Stomach (tissue), 8 donors: ENCODE measurements at regions not wholly inside any gene's neighbourhood (a gene's known extent, or its start where the extent isn't known, plus 50 kb on each side); places are given as distances from the start of the nearest gene placed in this dataset.
"Not testable (repeated sequence)": the region's sequence is repeated elsewhere in the genome, so short reads cannot be mapped to it uniquely, and the experiment has no call there.

ENCODE experiments used
- DNase-seq, 2 donors: peaks; one replicate each; pipeline versions ENCODE4 v3.0.0 to v3.0.0-alpha.2; 2013 to 2019
- H3K27ac ChIP-seq, 5 donors: fragments of 200-600 bp in 4 of 5; sonication (generic) in 4 of 5; one replicate each; pipeline ENCODE4 v1.5.1; 2013 to 2019; ENCODE audit warnings: mild to moderate bottlenecking in 1 of 5, moderate library complexity in 1 of 5
- H3K27me3 ChIP-seq, 3 donors: fragments of 200-600 bp; sonication (generic); one replicate each; pipeline ENCODE4 v1.5.1; 2017 to 2019; ENCODE audit warnings: mixed run types in 1 of 3
- H3K36me3 ChIP-seq, 4 donors: fragments of 200-600 bp; sonication (generic); 1 replicate in 3 of 4; 2 replicates in 1 of 4; pipeline ENCODE4 v1.5.1; 2016 to 2019
- H3K4me1 ChIP-seq, 4 donors: fragments of 200-600 bp; sonication (generic); one replicate each; pipeline ENCODE4 v1.5.1; 2016 to 2019
- H3K4me3 ChIP-seq, 4 donors: fragments of 200-600 bp; sonication (generic) in 3 of 4; one replicate each; pipeline ENCODE4 v1.5.1; 2016 to 2019; ENCODE audit warnings: mild to moderate bottlenecking in 1 of 4
- H3K9me3 ChIP-seq, 4 donors: fragments of 200-600 bp; sonication (generic); one replicate each; pipeline ENCODE4 v1.5.1; 2016 to 2019
- CTCF ChIP-seq, 7 experiments: fragments of 450-650 bp in 4 of 7; fragments of 200-600 bp in 3 of 7; sonication (generic) in 3 of 7; IDR thresholded peaks; one replicate each; pipeline ENCODE4 v1.5.1; 2016 to 2019; ENCODE audit warnings: antibody characterized with exemption in 7 of 7, control low read depth in 2 of 7, mild to moderate bottlenecking in 1 of 7
- EP300 ChIP-seq: sonication (generic); formaldehyde crosslinking; IDR thresholded peaks from one replicate; pipeline ENCODE4 v1.6.1; 2017; ENCODE audit warnings: antibody characterized with exemption
- POLR2A ChIP-seq, 4 donors: fragments of 450-650 bp; IDR thresholded peaks; one replicate each; pipeline ENCODE4 v1.6.1; 2016; ENCODE audit warnings: antibody characterized with exemption in 4 of 4, control low read depth in 2 of 4, mild to moderate bottlenecking in 1 of 4, moderate library complexity in 1 of 4
- POLR2AphosphoS5 ChIP-seq, 3 donors: sonication (generic); formaldehyde crosslinking; IDR thresholded peaks; one replicate each; pipeline ENCODE4 v1.6.1; 2016; ENCODE audit warnings: antibody characterized with exemption in 3 of 3
- WGBS, 5 donors: extraction: QIAGEN DNeasy Blood & Tissue Kit in 3 of 5; methylation state at CpG; one replicate each; pipeline versions ENCODE4 v1.1.5 to v1.1.7; 2013 to 2018; 5-methylcytosine and 5-hydroxymethylcytosine counted together
- intact Hi-C: fragments of 100-400 bp; cut with DNase I; formaldehyde crosslinking; loops from one replicate; pipeline ENCODE4 v1.15.1; 2023; ENCODE audit warnings: low total_unique reads
- donor health status: healthy with polysubstance abuse.
- donor health status: Bipolar disorder and iron deficiency.
- donor health status: healthy.

GRCh38 chr2:105517814-105518705 is 119.2 kb upstream of the FHL2 start:
- no peaks in the 10 kb centered on the region for H3K36me3 ChIP-seq
- 68 to 91% (median 74%) methylated on average over 5 to 8 of the region's 8 CpGs for WGBS, 5 donors
- no peaks in the 10 kb centered on the region for H3K27me3 ChIP-seq
- TF ChIP-seq EP300 = no peak
- peak; percentile 29 to 70 (median 41) for TF ChIP-seq POLR2AphosphoS5 (IDR thresholded peaks at IDR 0.05)
- no peak for TF ChIP-seq POLR2A (IDR thresholded peaks at IDR 0.05)
- intact Hi-C loops = no loop called here
- peaks cover 24 to 46% (median 40%) of the 10 kb centered on the region in 4 donors for H3K4me1 ChIP-seq
- peak; percentile 39 to 96 for DNase-seq
- H3K4me3 ChIP-seq = no peak overlapping the region
- H3K9me3 ChIP-seq = no peaks in the 10 kb centered on the region
- H3K27ac ChIP-seq = peak overlapping the region; percentile 43 to 76 (median 58)

DNA sequence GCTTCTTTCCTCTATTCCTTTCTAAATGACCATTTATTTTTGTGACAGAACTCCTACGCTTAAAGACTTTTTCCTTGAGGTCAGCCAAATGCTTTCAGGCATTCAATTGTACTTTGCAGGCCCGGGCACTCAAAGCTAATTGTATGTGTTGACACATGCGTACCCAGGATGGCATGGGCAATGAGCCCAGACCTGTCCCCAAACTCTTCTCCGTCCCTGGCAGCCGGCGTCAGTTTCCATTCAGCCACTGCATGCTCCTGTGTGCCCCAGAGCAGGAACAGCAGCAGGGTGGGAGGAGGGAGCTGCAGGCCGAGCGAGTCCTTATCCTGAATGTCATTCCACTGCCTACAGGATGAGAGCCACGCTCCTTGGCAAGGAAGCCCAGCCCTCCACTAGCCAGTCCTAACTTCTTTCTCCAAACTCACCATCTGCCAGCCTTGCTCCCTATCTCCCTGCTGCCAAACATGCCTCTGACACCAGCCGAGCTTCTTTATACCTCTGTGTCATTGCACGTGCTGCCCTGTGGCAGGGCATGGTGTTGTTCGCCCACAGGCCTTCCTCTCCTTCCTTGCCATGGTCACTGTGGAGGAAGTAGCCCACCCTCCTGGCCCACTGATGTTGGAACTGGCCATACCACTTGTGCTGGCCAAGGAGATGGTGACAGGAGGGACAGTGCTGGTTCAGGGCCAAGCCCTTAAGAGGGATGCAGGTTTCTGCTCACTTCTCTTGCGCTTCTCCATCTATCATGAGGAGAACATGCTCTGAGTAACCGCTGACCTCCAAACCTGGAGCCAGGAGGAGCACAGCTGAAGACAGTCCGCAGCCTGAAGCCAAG is 116.9 kb upstream of the FHL2 start:
- H3K4me1 ChIP-seq = peaks cover 24 to 46% (median 40%) of the 10 kb centered on the region in 4 donors
- peak; percentile 27 to 93 for DNase-seq
- H3K27me3 ChIP-seq = no peaks in the 10 kb centered on the region
- no peak for TF ChIP-seq POLR2A (IDR thresholded peaks at IDR 0.05)
- peak; percentile 42 to 65 (median 59) for TF ChIP-seq POLR2AphosphoS5 (IDR thresholded peaks at IDR 0.05)
- no peaks in the 10 kb centered on the region for H3K9me3 ChIP-seq
- H3K36me3 ChIP-seq = no peaks in the 10 kb centered on the region
- H3K27ac ChIP-seq = peak overlapping the region in 3 of 5 donors; percentile 24 to 27 (median 27)
- no peak overlapping the region for H3K4me3 ChIP-seq
- intact Hi-C loops = no loop called here
- 44 to 60% (median 54%) methylated on average over 15 of the region's 15 CpGs for WGBS, 5 donors

- intact Hi-C loops = no loop called here
- TF ChIP-seq POLR2A (IDR thresholded peaks at IDR 0.05) (no peak), CTCF (IDR thresholded peaks at IDR 0.05) (no peak), EP300 (no peak), POLR2AphosphoS5 (IDR thresholded peaks at IDR 0.05) (no peak)
- Histone ChIP-seq H3K36me3 (no peaks in the 10 kb centered on the region), H3K4me1 (peaks cover 24 to 47% (median 41%) of the 10 kb centered on the region in 4 donors), H3K4me3 (no peak overlapping the region), H3K9me3 (no peaks in the 10 kb centered on the region), H3K27me3 (no peaks in the 10 kb centered on the region), H3K27ac (no peak overlapping the region)
- no peak for DNase-seq
- 72 to 89% (median 79%) methylated on average over 6 of the region's 6 CpGs for WGBS, 5 donors
Measured at GRCh38 chr2:105514576-105514975, 115.7 kb upstream of the FHL2 start.

GRCh38 chr2:105510761-105511528 is 112.1 kb upstream of the FHL2 start:
- Histone ChIP-seq H3K27me3 (no peaks in the 10 kb centered on the region), H3K9me3 (no peaks in the 10 kb centered on the region), H3K4me3 (no peak overlapping the region), H3K4me1 (peaks cover 8 to 21% (median 13%) of the 10 kb centered on the region in 4 donors), H3K27ac (peak overlapping the region in 3 of 5 donors; percentile 45 to 56 (median 52)), H3K36me3 (no peaks in the 10 kb centered on the region)
- no peak for DNase-seq
- intact Hi-C loops = no loop called here
- WGBS, 5 donors = 64 to 83% (median 77%) methylated on average over 4 of the region's 4 CpGs
- TF ChIP-seq EP300 (no peak), POLR2AphosphoS5 (IDR thresholded peaks at IDR 0.05) (peak in 1 of 3 donors; percentile 14)

GRCh38 chr2:105509269-105510086 is 110.6 kb upstream of the FHL2 start:
- WGBS, 5 donors = 65 to 83% (median 73%) methylated on average over 6 of the region's 6 CpGs
- DNase-seq = no peak
- Histone ChIP-seq H3K9me3 (no peaks in the 10 kb centered on the region), H3K27me3 (no peaks in the 10 kb centered on the region), H3K4me3 (no peak overlapping the region), H3K27ac (no peak overlapping the region), H3K4me1 (peaks cover 0 to 10% (median 1%) of the 10 kb centered on the region in 4 donors), H3K36me3 (no peaks in the 10 kb centered on the region)
- no peak for TF ChIP-seq POLR2A (IDR thresholded peaks at IDR 0.05)
- TF ChIP-seq CTCF (IDR thresholded peaks at IDR 0.05) = no peak
- no peak for TF ChIP-seq POLR2AphosphoS5 (IDR thresholded peaks at IDR 0.05)
- TF ChIP-seq EP300 = no peak
- intact Hi-C loops = no loop called here

DNA sequence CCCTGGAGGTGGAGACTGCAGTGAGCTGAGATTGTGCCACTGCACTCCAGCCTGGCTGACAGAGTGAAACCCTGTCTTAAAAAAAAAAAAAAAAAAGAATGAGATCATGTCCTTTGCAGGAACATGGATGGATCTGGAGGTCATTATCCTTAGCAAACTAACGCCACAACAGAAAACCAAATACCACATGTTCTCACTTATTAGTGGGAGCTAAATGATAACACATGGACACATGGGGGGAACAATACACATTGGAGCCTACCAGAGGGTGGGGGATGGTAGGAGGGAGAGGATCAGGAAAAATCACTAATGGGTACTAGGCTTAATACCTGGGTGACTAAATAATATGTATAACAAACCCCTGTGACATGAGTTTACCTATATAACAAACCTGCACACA is 108.0 kb upstream of the FHL2 start:
- H3K36me3 ChIP-seq, H3K4me1 ChIP-seq, DNase-seq, H3K9me3 ChIP-seq, H3K27me3 ChIP-seq, H3K27ac ChIP-seq, H3K4me3 ChIP-seq, intact Hi-C loops: not testable (repeated sequence)
- WGBS, 5 donors = 73 to 100% (median 87%) methylated on average over 1 of the region's 1 CpG
